Stimulated activated memory B cell treated with anti-CD40 and anti-IgM and Interleukin-4, amounts not matched to agents 10 μg/mL and 1 μg/mL and 100 μg/mL, for 72 hours (primary cell): ENCODE measurements at regions not wholly inside any gene's neighbourhood (a gene's known extent, or its start where the extent isn't known, plus 50 kb on each side); places are given as distances from the start of the nearest gene placed in this dataset.
"Not testable (repeated sequence)": the region's sequence is repeated elsewhere in the genome, so short reads cannot be mapped to it uniquely, and the experiment has no call there.

ENCODE experiments used
- ATAC-seq: fragments of 150-1000 bp; cut with Tn5 transposase; 2 replicates; pipeline ENCODE4 v1.10.0; 2021
- H3K27ac Mint-ChIP-seq: one replicate; pipeline ENCODE4 v1.8.0; 2022; ENCODE audit warnings: mild to moderate bottlenecking, mixed read lengths
- H3K27me3 Mint-ChIP-seq: one replicate; pipeline ENCODE4 v1.8.0; 2022; ENCODE audit warnings: mixed read lengths
- H3K36me3 Mint-ChIP-seq: one replicate; pipeline ENCODE4 v1.8.0; 2022; ENCODE audit warnings: mixed read lengths
- H3K4me1 Mint-ChIP-seq: one replicate; pipeline ENCODE4 v1.8.0; 2022; ENCODE audit warnings: mixed read lengths
- H3K4me3 Mint-ChIP-seq: one replicate; pipeline ENCODE4 v1.8.0; 2022; ENCODE audit warnings: mild to moderate bottlenecking, moderate library complexity, mixed read lengths
- H3K9me3 Mint-ChIP-seq: one replicate; pipeline ENCODE4 v1.8.0; 2022; ENCODE audit warnings: mixed read lengths

- H3K4me1 Mint-ChIP-seq: no peaks in the 10 kb centered on the region
- no peak overlapping the region for H3K27ac Mint-ChIP-seq
- H3K4me3 Mint-ChIP-seq: no peak overlapping the region
Observed at GRCh38 chr5:155136216-155136850, 122.8 kb downstream of the KIF4B start.

DNA sequence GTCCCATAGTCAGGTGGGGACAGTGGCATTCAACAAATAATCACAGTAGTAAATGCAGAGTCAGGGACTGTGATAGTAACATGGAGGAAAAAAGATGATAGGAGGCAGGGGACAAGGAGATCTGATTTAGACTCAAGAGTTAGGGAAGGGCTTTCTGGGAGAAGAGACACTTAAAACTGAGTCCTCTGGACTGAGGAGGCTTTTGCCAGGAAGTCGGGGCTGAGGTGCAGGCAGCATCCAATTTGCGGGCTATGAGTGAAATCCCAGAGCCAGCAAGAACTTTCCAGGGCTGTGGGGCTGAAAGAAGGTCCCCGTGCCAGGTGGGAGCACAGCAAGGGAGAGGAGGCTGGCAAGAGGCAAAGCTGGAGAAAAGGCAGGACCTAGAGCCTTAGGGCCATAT lies 124.1 kb downstream of the KIF4B start:
- H3K4me3 Mint-ChIP-seq: no peak overlapping the region
- H3K27me3 Mint-ChIP-seq: peaks cover 32% of the 10 kb centered on the region
- H3K4me1 Mint-ChIP-seq: no peaks in the 10 kb centered on the region
- no peaks in the 10 kb centered on the region for H3K9me3 Mint-ChIP-seq
- no peak overlapping the region for H3K27ac Mint-ChIP-seq
- no peaks in the 10 kb centered on the region for H3K36me3 Mint-ChIP-seq
- peak; percentile 11 for ATAC-seq

More at GRCh38 chr5:155136216-155136850, 122.8 kb downstream of the KIF4B start:
- Mint-ChIP-seq H3K36me3 (no peaks in the 10 kb centered on the region), H3K27me3 (peaks cover 43% of the 10 kb centered on the region), H3K9me3 (no peaks in the 10 kb centered on the region)
- ATAC-seq: no peak

- Mint-ChIP-seq H3K4me3 (no peak overlapping the region), H3K27ac (no peak overlapping the region), H3K36me3 (no peaks in the 10 kb centered on the region), H3K4me1 (no peaks in the 10 kb centered on the region), H3K27me3 (peaks cover 29% of the 10 kb centered on the region), H3K9me3 (no peaks in the 10 kb centered on the region)
- ATAC-seq: no peak
Observed at GRCh38 chr5:155140646-155141045, 127.1 kb downstream of the KIF4B start.

- Mint-ChIP-seq H3K4me3 (no peak overlapping the region), H3K27me3 (peaks cover 8% of the 10 kb centered on the region), H3K27ac (no peak overlapping the region), H3K9me3 (no peaks in the 10 kb centered on the region), H3K4me1 (no peaks in the 10 kb centered on the region), H3K36me3 (no peaks in the 10 kb centered on the region)
- ATAC-seq: no peak
Observed at GRCh38 chr5:155144956-155145355, 131.4 kb downstream of the KIF4B start.

DNA sequence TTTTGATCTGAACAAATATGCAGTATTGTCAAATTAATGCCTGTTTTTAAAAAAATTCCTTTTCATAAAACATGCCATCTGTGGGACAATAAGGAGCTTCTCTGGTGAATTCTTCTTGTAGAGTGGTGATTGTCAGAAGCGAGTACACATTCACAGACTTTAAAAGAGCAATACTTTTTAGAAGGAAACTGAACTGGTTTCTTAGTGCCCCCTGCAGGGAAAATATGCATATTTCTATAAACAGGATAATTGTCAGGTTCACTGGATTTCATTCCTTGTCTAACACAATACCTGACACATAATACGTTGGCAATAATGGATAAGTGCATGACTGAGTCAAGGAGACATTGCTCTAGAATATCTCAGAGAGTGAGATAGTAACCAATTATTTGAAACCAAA lies 133.7 kb downstream of the KIF4B start:
- Mint-ChIP-seq H3K4me3 (no peak overlapping the region), H3K36me3 (no peaks in the 10 kb centered on the region), H3K27me3 (no peaks in the 10 kb centered on the region), H3K9me3 (no peaks in the 10 kb centered on the region), H3K4me1 (no peaks in the 10 kb centered on the region), H3K27ac (no peak overlapping the region)
- ATAC-seq: no peak

DNA sequence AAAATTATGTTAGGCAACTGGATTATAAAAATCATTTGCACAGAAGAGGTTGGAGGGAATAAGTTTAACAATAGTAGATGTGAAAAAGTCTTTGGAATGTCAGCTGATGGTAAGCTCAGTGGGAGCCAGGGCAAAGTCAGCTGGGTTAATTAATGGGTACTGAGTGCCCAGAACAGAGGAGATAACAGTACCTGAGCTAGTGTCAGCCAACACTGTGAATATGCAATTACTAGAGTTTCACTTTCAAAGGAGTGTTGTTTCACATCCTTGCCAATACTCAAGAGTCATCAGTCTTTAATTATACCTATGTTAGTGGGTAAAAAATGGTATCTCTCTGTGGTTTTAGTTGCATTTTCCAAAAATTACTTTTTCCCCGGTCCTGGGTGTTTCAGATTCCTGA lies 135.1 kb downstream of the KIF4B start:
- Mint-ChIP-seq H3K4me1 (no peaks in the 10 kb centered on the region), H3K9me3 (no peaks in the 10 kb centered on the region), H3K4me3 (no peak overlapping the region), H3K36me3 (no peaks in the 10 kb centered on the region), H3K27ac (no peak overlapping the region), H3K27me3 (no peaks in the 10 kb centered on the region)
- ATAC-seq: no peak

DNA sequence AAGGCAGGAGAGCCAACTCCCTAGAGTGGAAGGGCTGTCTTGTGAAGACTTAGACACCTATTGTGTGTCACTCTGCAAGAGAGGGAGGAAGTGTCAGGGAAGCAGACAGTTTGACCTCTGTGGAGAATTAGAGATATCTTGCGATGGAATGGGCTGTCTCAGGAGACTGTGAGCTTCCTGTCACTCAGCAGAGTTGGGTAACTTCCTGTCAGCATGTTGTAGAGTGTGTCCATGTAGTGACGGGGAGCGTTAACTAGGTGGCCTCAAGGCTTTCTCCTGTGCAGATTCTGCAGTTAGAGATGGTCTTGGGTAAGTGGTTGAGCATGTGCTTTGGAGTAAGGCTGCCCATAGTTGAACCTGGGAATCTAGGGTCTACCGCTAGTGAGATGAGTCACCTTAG lies 136.5 kb downstream of the KIF4B start:
- no peaks in the 10 kb centered on the region for H3K4me1 Mint-ChIP-seq
- H3K4me3 Mint-ChIP-seq: no peak overlapping the region
- no peaks in the 10 kb centered on the region for H3K36me3 Mint-ChIP-seq
- H3K27me3 Mint-ChIP-seq: no peaks in the 10 kb centered on the region
- H3K27ac Mint-ChIP-seq: no peak overlapping the region
- peak; percentile 45 for ATAC-seq
- no peaks in the 10 kb centered on the region for H3K9me3 Mint-ChIP-seq

DNA sequence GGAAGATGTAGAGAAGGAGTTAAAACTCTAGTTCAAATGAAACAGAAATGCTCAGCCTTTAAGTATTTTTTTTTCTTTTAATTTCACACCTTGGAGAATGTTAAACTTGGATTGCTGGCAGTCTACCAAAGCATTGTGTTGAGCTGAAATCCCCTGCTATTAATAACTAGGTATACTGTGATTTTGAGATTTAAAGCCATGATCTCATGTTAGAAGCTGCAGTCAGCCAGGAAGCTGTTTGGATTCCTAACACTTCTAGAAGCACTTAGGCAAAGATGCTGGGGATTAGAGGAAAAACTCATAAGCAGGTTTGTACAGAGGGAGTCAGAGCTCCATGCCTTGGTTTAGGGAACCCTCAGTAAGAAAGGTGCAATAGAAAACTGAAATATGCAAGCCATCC lies 141.4 kb downstream of the KIF4B start:
- H3K36me3 Mint-ChIP-seq: no peaks in the 10 kb centered on the region
- H3K4me1 Mint-ChIP-seq: no peaks in the 10 kb centered on the region
- no peak overlapping the region for H3K4me3 Mint-ChIP-seq
- H3K27me3 Mint-ChIP-seq: no peaks in the 10 kb centered on the region
- no peak overlapping the region for H3K27ac Mint-ChIP-seq
- no peak for ATAC-seq
- H3K9me3 Mint-ChIP-seq: no peaks in the 10 kb centered on the region

- not testable (repeated sequence) for H3K27ac Mint-ChIP-seq, H3K4me1 Mint-ChIP-seq, H3K4me3 Mint-ChIP-seq, H3K9me3 Mint-ChIP-seq, ATAC-seq, H3K36me3 Mint-ChIP-seq
- peaks cover 27% of the 10 kb centered on the region for H3K27me3 Mint-ChIP-seq
Observed at GRCh38 chr5:155163084-155163483, 149.5 kb downstream of the KIF4B start.

DNA sequence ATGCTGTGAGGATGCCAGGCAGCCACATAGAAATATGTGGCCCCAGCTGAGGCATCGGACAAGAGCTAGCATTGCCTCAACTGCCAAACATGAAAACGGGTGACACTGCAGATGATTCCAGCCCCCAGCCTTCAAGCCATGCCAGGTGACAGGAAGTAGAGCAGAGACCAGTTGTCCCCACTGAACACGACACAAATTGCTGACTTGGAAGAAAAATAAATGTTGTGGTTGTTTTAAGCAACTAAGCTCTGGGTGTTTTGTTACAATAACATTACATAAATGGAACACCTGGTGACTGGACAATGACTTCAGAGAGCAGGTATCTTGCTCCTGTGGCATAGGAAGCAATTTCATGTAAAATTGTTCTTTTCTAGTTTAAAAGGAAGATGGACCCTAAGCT lies 154.2 kb downstream of the KIF4B start:
- Mint-ChIP-seq H3K36me3 (no peaks in the 10 kb centered on the region), H3K4me3 (no peak overlapping the region), H3K27ac (no peak overlapping the region), H3K27me3 (peaks cover 27% of the 10 kb centered on the region), H3K4me1 (no peaks in the 10 kb centered on the region), H3K9me3 (peaks cover 2% of the 10 kb centered on the region)
- no peak for ATAC-seq

- Mint-ChIP-seq H3K27me3 (no peaks in the 10 kb centered on the region), H3K9me3 (peaks cover 19% of the 10 kb centered on the region), H3K4me3 (no peak overlapping the region), H3K4me1 (no peaks in the 10 kb centered on the region), H3K27ac (no peak overlapping the region), H3K36me3 (no peaks in the 10 kb centered on the region)
- no peak for ATAC-seq
Observed at GRCh38 chr5:155181542-155181941, 168.0 kb downstream of the KIF4B start.

DNA sequence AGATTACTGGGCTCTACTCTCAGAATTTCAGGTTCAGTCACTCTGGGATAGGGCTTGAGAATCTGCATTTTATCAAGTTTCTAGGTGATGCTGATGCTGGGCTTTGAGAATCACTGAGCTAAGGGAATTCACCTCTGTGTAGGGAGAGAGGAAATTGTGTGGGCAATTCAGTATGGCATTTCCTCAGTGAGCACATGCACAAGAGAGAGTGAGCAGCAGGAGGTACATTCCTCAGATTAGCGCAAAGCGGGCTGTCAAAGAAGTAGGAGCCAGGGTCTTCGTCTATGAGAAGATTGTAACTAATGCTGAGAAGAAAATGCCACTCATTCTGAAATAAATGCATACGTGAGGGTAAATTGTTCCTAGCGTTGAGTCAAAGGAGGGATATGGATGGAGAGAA lies 175.9 kb downstream of the KIF4B start:
- peaks cover 11% of the 10 kb centered on the region for H3K9me3 Mint-ChIP-seq
- no peaks in the 10 kb centered on the region for H3K4me1 Mint-ChIP-seq
- no peak overlapping the region for H3K4me3 Mint-ChIP-seq
- no peak overlapping the region for H3K27ac Mint-ChIP-seq
- no peak for ATAC-seq
- H3K36me3 Mint-ChIP-seq: no peaks in the 10 kb centered on the region
- peaks cover 37% of the 10 kb centered on the region for H3K27me3 Mint-ChIP-seq

DNA sequence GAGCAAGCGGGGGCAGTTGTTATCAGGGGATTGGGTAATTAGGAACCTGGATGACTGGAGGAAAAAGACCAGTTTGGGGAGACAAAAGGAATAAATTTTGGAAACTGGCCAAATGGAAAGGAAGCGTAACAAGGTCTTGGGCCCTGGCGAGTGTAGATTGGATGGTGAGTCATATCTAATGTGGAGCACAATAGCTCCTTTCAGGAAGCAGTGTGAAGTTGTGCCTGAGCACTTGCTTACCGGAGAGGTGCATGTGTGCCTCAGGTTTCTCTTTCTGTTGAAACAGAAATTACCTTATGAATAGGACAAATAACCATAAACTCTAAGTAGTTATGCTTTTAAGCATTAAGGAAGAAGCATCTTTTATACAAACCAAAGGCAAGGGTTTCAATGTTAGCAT lies 176.4 kb downstream of the KIF4B start:
- no peak overlapping the region for H3K4me3 Mint-ChIP-seq
- ATAC-seq: no peak
- no peak overlapping the region for H3K27ac Mint-ChIP-seq
- no peaks in the 10 kb centered on the region for H3K4me1 Mint-ChIP-seq
- peaks cover 37% of the 10 kb centered on the region for H3K27me3 Mint-ChIP-seq
- H3K36me3 Mint-ChIP-seq: no peaks in the 10 kb centered on the region
- peaks cover 11% of the 10 kb centered on the region for H3K9me3 Mint-ChIP-seq

GRCh38 chr5:155193029-155193428 lies 179.5 kb downstream of the KIF4B start:
- Mint-ChIP-seq H3K27me3 (peaks cover 48% of the 10 kb centered on the region), H3K4me1 (no peaks in the 10 kb centered on the region), H3K36me3 (no peaks in the 10 kb centered on the region), H3K9me3 (peaks cover 4% of the 10 kb centered on the region), H3K4me3 (no peak overlapping the region), H3K27ac (no peak overlapping the region)
- ATAC-seq: no peak

DNA sequence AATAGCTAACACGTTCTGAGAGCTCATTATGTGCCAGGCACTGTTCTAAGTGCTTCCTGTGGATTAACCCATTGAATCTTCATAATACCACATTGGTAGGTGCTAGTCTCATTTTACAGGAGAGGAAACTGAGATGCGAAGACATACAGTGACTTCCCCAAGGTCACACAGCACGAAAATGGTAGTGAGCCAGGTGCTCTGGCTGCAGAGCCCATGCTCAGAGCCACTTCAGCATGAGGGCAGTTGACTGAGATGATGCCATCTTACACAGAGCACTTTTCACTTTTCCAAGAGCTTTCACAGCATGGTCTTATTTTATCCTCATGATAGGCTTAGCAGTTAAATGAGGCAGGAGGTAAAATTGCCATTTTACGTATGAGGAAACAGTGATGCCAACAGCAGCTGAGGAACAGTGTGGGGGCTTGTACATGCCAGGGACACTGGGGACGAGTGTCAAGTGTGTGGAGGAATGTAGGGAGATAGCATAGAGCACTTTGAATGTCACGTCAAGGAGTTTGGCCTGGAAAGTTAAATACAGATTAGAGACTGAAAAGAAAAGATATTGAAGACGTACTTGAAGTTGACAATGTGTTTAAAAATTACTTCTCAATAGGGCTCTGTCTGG lies 180.0 kb downstream of the KIF4B start:
- peaks cover 4% of the 10 kb centered on the region for H3K9me3 Mint-ChIP-seq
- H3K4me1 Mint-ChIP-seq: no peaks in the 10 kb centered on the region
- ATAC-seq: no peak
- peaks cover 47% of the 10 kb centered on the region for H3K27me3 Mint-ChIP-seq
- no peaks in the 10 kb centered on the region for H3K36me3 Mint-ChIP-seq
- no peak overlapping the region for H3K4me3 Mint-ChIP-seq
- H3K27ac Mint-ChIP-seq: no peak overlapping the region

DNA sequence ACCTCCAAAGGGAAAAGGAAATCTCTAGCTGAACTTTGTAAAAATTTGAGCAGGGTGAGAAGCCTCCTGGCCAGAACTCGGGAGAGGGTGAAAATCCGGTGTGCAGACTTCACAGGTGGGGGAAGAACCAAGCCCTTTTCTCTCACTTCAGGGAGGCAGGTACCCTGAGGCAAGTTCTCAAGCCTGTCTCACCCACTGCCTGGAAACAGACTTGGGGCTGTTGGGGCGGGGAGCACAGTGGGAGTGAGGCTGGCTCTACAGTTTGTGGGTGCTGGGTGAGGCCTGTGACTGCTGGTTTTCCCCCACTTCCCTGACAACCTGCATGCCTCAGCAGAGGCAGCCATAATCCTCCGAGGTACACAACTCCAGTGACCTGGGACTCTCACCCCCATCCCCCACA lies 187.1 kb downstream of the KIF4B start:
- H3K27ac Mint-ChIP-seq: no peak overlapping the region
- peaks cover 3% of the 10 kb centered on the region for H3K9me3 Mint-ChIP-seq
- peaks cover 2% of the 10 kb centered on the region for H3K36me3 Mint-ChIP-seq
- peaks cover 13% of the 10 kb centered on the region for H3K27me3 Mint-ChIP-seq
- H3K4me1 Mint-ChIP-seq: no peaks in the 10 kb centered on the region
- no peak for ATAC-seq
- H3K4me3 Mint-ChIP-seq: no peak overlapping the region
